Thyroid gland (tissue), 4 donors: ENCODE measurements at regions not wholly inside any gene's neighbourhood (a gene's known extent, or its start where the extent isn't known, plus 50 kb on each side); places are given as distances from the start of the nearest gene placed in this dataset.
"Not testable (repeated sequence)": the region's sequence is repeated elsewhere in the genome, so short reads cannot be mapped to it uniquely, and the experiment has no call there.

Source experiments
- DNase-seq, 2 donors: peaks; one replicate each; pipeline ENCODE4 v3.0.0-alpha.2; 2019
- H3K27ac ChIP-seq, 3 donors: fragments of 200-600 bp; sonication (generic); 1 replicate in 2 of 3; 2 replicates in 1 of 3; pipeline ENCODE4 v1.5.1; 2016 to 2019; ENCODE audit warnings: mild to moderate bottlenecking in 1 of 3, moderate library complexity in 1 of 3
- H3K27me3 ChIP-seq: fragments of 200-600 bp; sonication (generic); one replicate; pipeline ENCODE4 v1.5.1; 2019
- H3K36me3 ChIP-seq, 2 donors: fragments of 200-600 bp; sonication (generic); one replicate each; pipeline ENCODE4 v1.5.1; 2016 to 2019
- H3K4me1 ChIP-seq, 2 donors: fragments of 200-600 bp; sonication (generic); one replicate each; pipeline ENCODE4 v1.5.1; 2017 to 2019
- H3K4me3 ChIP-seq, 3 donors: fragments of 200-600 bp; sonication (generic); replicated peaks in 1 of 3; 1 replicate in 2 of 3; 2 replicates in 1 of 3; pipeline ENCODE4 v1.5.1; 2016; ENCODE audit warnings: mild to moderate bottlenecking in 1 of 3
- H3K9me3 ChIP-seq: fragments of 200-600 bp; sonication (generic); one replicate; pipeline ENCODE4 v1.5.1; 2017
- POLR2A ChIP-seq, 2 donors: fragments of 450-650 bp; IDR thresholded peaks; one replicate each; pipeline ENCODE4 v1.6.1; 2017; ENCODE audit warnings: antibody characterized with exemption in 2 of 2, mild to moderate bottlenecking in 2 of 2, moderate library complexity in 1 of 2
- WGBS, 2 donors: methylation state at CpG; one replicate each; pipeline ENCODE4 v1.1.5; 2017; 5-methylcytosine and 5-hydroxymethylcytosine counted together
- intact Hi-C: fragments of 100-400 bp; cut with DNase I; formaldehyde crosslinking; loops from one replicate; pipeline ENCODE4 v1.15.1; 2023
- TF ChIP-seq, protein P1 (sequence below), 6 experiments: fragments of 200-600 bp in 3 of 6; fragments of 450-650 bp in 3 of 6; sonication (generic) in 3 of 6; IDR thresholded peaks; one replicate each; pipeline ENCODE4 v1.5.1; 2016 to 2019; ENCODE audit warnings: antibody characterized with exemption in 6 of 6, mild to moderate bottlenecking in 2 of 6, inconsistent platforms in 1 of 6, moderate library complexity in 1 of 6

DNA sequence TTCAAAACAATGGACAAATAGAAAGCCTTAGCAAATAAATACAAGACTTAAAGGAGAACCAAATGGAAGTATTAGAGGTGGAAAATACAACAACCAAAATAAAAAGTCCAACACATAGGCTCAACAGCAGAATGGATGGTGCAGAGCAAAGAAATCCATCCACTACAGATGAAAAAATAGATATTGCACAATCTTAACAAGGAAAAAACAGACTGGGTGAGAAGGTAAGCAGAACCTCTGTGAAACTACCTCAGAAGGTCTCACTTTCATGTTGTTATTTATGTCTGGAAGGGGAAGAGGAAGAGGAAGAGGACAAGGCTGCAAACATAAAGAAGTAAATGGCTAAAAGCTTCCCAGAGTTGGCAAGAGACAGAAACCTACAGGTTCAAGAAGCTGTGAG is 158.7 kb upstream of the NBPF11 start:
- H3K9me3 ChIP-seq = no peaks in the 10 kb centered on the region

DNA sequence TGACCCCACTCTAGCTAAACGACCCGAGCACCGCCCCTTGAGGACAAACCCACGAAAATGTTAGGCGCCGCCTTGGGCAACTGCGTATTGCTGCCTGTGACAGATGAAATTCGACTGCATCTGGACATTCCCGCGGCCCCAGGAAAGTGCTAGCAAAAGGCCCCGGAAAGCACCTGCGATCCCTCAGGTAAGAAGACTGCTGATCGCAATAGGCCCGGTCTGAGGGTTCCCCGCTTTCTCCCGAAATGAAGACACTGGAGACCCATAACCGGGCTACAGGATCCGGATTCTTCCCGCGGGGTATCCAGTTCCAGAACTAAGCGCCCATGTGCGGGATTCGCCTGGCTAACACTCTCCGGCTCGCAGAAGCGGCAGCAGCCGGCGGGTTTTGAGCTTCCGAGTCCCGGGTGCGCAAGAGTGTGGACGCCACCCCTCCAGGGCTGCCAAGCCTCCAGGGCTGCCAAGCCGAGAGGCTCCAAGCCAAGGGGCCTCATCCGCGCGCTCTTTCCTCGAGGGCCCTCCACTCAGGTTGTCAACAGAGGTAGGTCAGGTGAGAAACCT is 157.9 kb upstream of the NBPF11 start:
- no peaks in the 10 kb centered on the region for H3K9me3 ChIP-seq
- peaks cover 0 to 4% of the 10 kb centered on the region in 2 donors for H3K4me1 ChIP-seq
- H3K4me3 ChIP-seq = no peak overlapping the region
- peaks cover 24% of the 10 kb centered on the region for H3K27me3 ChIP-seq
- intact Hi-C loops = no loop called here
- no peak overlapping the region for H3K27ac ChIP-seq
- no peak for TF ChIP-seq POLR2A (IDR thresholded peaks at IDR 0.05)
- TF ChIP-seq, protein P1, sequence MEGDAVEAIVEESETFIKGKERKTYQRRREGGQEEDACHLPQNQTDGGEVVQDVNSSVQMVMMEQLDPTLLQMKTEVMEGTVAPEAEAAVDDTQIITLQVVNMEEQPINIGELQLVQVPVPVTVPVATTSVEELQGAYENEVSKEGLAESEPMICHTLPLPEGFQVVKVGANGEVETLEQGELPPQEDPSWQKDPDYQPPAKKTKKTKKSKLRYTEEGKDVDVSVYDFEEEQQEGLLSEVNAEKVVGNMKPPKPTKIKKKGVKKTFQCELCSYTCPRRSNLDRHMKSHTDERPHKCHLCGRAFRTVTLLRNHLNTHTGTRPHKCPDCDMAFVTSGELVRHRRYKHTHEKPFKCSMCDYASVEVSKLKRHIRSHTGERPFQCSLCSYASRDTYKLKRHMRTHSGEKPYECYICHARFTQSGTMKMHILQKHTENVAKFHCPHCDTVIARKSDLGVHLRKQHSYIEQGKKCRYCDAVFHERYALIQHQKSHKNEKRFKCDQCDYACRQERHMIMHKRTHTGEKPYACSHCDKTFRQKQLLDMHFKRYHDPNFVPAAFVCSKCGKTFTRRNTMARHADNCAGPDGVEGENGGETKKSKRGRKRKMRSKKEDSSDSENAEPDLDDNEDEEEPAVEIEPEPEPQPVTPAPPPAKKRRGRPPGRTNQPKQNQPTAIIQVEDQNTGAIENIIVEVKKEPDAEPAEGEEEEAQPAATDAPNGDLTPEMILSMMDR (IDR thresholded peaks at IDR 0.05) = no peak
- H3K36me3 ChIP-seq = no peaks in the 10 kb centered on the region
- WGBS, 2 donors = 6 to 10% methylated on average over 14 to 24 of the region's 37 CpGs
- no peak for DNase-seq

More for the DNA sequence above, 158.7 kb upstream of the NBPF11 start:
- TF ChIP-seq, protein P1 (IDR thresholded peaks at IDR 0.05) = no peak
- no peak for TF ChIP-seq POLR2A (IDR thresholded peaks at IDR 0.05)
- Histone ChIP-seq H3K27me3 (peaks cover 24% of the 10 kb centered on the region), H3K27ac (no peak overlapping the region), H3K4me1 (peaks cover 0 to 4% of the 10 kb centered on the region in 2 donors), H3K4me3 (no peak overlapping the region), H3K36me3 (no peaks in the 10 kb centered on the region)
- intact Hi-C loops = no loop called here
- no peak for DNase-seq

DNA sequence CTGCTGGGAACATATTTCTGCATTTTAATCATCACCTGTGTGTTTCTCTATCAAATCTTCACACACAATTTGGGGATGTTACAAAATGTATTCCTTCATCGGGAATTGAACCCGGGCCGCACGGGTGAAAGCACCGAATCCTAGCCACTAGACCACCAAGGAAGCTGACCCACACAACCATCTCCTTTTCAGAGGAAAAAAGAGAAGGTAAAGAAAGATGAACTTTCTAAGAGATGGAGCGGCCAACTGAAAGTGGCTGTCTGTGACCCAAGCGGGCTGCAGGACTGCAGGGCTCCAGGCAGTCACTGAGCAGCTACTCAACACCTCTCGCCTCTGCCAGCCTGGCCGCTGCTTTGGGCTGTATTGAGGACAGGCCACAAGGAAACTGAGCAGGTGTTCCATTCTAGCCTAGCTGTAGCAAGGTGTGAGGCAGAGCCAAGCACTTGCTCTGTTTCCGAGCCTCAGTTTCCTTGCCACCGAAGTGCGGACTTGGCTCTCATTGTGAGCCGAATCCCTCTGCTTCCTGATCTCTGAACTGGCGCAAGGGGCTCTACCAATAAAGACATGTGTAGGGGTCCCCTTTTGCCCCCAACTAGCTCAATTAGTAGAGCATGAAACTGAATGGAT is 156.9 kb upstream of the NBPF11 start:
- intact Hi-C loops = no loop called here
- 21 to 28% methylated on average over 13 to 14 of the region's 14 CpGs for WGBS, 2 donors
- H3K36me3 ChIP-seq = no peaks in the 10 kb centered on the region
- H3K4me3 ChIP-seq = no peak overlapping the region
- no peaks in the 10 kb centered on the region for H3K9me3 ChIP-seq
- H3K27me3 ChIP-seq = peaks cover 24% of the 10 kb centered on the region
- H3K27ac ChIP-seq = no peak overlapping the region
- DNase-seq = no peak
- TF ChIP-seq, protein P1 (IDR thresholded peaks at IDR 0.05) = no peak
- TF ChIP-seq POLR2A (IDR thresholded peaks at IDR 0.05) = no peak
- H3K4me1 ChIP-seq = peaks cover 0 to 4% of the 10 kb centered on the region in 2 donors

DNA sequence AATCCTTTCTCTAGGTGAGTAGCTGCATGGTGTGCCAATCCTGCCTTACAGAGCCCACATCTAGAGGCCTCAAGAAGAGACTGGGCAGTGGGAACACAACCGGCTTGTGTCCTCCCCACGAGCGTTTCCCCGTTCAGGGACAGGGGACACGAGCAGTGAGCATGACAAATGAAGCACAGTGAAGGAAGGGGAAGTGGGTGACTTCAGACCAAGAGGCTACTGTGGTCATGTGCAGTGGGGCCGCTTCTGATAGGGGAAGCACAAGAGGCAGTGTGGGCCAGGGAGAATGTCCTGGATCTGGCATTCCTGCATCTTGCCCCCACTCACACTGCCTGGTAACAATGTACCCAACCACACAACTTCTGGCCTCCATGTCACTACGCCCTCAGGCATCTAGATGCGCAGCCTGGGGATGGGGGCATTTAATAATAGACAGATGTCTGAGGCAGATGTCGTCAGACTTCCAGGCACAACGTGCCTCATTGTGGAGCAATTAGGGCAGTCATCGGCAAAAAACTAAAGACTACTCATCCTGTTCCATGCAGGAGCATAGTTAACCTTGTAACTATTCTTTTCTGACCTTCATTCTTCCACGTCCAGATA is 155.6 kb upstream of the NBPF11 start:
- no peaks in the 10 kb centered on the region for H3K9me3 ChIP-seq
- H3K27me3 ChIP-seq = peaks cover 24% of the 10 kb centered on the region
- no peak overlapping the region for H3K4me3 ChIP-seq
- 71 to 83% methylated on average over 12 of the region's 12 CpGs for WGBS, 2 donors
- H3K4me1 ChIP-seq = peaks cover 0 to 4% of the 10 kb centered on the region in 2 donors
- H3K27ac ChIP-seq = no peak overlapping the region
- TF ChIP-seq, protein P1 (IDR thresholded peaks at IDR 0.05) = no peak
- no peak for TF ChIP-seq POLR2A (IDR thresholded peaks at IDR 0.05)
- no peaks in the 10 kb centered on the region for H3K36me3 ChIP-seq
- intact Hi-C loops = no loop called here
- no peak for DNase-seq

DNA sequence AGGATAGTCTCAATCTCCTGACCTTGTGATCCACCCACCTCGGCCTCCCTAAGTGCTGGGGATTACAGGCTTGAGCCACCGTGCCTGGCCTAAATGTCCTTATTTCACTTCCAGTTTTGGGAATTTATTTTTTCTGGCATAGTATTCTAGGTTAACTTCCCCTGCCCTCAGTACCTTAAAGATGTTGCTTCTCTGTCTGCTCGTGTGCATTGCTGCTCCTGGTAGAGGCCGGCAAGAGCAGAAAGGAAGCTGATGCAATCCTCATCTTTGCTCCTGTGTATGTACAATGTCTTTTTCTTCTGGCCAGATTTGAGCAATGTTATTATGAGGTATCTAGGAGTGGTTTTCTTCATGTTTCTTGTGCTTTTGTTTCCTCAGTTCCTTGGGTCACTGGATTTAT is 152.9 kb upstream of the NBPF11 start:
- H3K36me3 ChIP-seq, DNase-seq, H3K4me1 ChIP-seq, intact Hi-C loops, H3K4me3 ChIP-seq, H3K27ac ChIP-seq, H3K9me3 ChIP-seq: not testable (repeated sequence)
- peaks cover 22% of the 10 kb centered on the region for H3K27me3 ChIP-seq
- WGBS, 2 donors = 68 to 75% methylated on average over 4 of the region's 4 CpGs

DNA sequence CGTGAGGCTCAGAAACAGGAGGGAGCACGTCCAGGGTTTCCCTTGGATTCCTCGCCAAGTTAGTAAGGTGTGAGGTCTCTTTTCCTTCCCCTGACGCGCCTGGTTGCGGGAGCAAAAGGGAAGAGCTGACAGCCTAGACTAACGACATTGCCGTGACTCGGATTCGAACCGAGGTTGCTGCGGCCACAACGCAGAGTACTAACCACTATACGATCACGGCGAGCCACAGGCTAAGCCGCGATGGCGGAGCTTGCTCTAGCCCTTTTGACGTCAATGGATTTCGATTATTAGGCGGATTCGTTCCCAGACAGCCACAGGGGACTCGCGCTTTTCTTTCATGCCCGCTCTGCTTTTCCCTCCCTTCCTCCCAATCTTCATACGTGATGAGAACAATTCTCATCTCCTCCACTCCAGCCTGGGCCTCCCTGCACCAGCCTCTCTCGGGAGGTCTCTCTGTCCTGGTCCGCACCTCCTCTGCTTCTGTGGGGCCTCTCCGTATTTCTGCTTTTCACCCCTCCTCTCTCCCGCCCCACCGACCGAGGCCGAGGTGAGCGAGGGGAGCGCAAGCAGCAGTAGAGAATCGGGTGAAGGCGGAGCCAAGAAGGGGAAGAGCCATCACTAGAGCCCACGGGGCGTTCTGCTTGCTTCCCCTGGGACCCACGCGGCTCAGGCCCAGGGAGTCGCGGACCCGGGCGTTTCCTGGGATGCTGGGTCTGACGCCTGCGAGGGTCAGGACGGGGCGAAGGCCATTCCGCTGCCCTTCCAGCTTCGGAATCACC is 150.7 kb upstream of the NBPF11 start:
- H3K4me1 ChIP-seq, intact Hi-C loops, DNase-seq, H3K9me3 ChIP-seq, H3K36me3 ChIP-seq, H3K27ac ChIP-seq, H3K4me3 ChIP-seq, H3K27me3 ChIP-seq: not testable (repeated sequence)
- no CpG with 5 or more reads among the region's 52 CpGs for WGBS, 2 donors

DNA sequence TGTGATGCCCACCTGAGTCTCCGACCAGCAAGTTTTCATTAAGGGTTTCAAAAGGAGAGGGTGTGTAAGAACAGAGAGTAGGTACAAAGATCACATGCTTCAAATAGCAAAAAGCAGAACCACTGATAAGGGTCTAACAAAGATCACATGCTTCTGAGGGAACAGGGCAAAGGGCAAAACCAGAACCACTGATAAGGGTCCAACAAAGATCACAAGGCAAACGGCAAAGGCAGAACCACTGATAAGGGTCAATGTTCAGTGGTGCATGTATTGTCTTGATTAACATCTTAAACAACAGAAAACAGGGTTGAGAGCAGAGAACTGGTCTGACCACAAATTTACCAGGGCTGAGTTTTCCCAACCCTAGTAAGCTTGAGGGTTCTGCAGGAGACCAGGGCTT is 145.8 kb upstream of the NBPF11 start:
- H3K4me1 ChIP-seq, H3K36me3 ChIP-seq, intact Hi-C loops, H3K27ac ChIP-seq, DNase-seq, H3K9me3 ChIP-seq, H3K27me3 ChIP-seq, H3K4me3 ChIP-seq: not testable (repeated sequence)
- WGBS, 2 donors = 34 to 39% methylated on average over 2 of the region's 2 CpGs
